NCI-H1092 treated with DMSO at 0.1 percent for 48 hours (cell line): ENCODE measurements at regions not wholly inside any gene's neighbourhood (a gene's known extent, or its start where the extent isn't known, plus 50 kb on each side); places are given as distances from the start of the nearest gene placed in this dataset.
"Not testable (repeated sequence)": the region's sequence is repeated elsewhere in the genome, so short reads cannot be mapped to it uniquely, and the experiment has no call there.

Experiments used
- DNase-seq: peaks from one replicate; lab custom pipeline; 2025; lab: John Stamatoyannopoulos, UW

- no peak for DNase-seq
Observed at GRCh38 chr2:39996653-39997080, 217.6 kb upstream of the THUMPD2 start.

GRCh38 chr2:39995005-39995737 is 216.1 kb upstream of the THUMPD2 start:
- no peak for DNase-seq

- no peak for DNase-seq
Observed at GRCh38 chr2:39994151-39994550, 215.1 kb upstream of the THUMPD2 start.

GRCh38 chr2:39991298-39991697 is 212.2 kb upstream of the THUMPD2 start:
- DNase-seq = no peak

GRCh38 chr2:39990335-39990900 is 211.4 kb upstream of the THUMPD2 start:
- no peak for DNase-seq

- no peak for DNase-seq
Observed at GRCh38 chr2:39989888-39990287, 210.8 kb upstream of the THUMPD2 start.

- peak; percentile 89 for DNase-seq
Observed at GRCh38 chr2:39981883-39982311, 202.8 kb upstream of the THUMPD2 start.

- no peak for DNase-seq
Observed at GRCh38 chr2:39975476-39976020, 196.5 kb upstream of the THUMPD2 start.

- no peak for DNase-seq
Observed at GRCh38 chr2:39968037-39968436, 189.0 kb upstream of the THUMPD2 start.

- DNase-seq = not testable (repeated sequence)
Observed at GRCh38 chr2:39960681-39961080, 181.6 kb upstream of the THUMPD2 start.

GRCh38 chr2:39954346-39954745 is 175.3 kb upstream of the THUMPD2 start:
- DNase-seq = no peak

GRCh38 chr2:39949131-39949530 is 170.1 kb upstream of the THUMPD2 start:
- DNase-seq = no peak

GRCh38 chr2:39948016-39948719 is 169.1 kb upstream of the THUMPD2 start:
- no peak for DNase-seq

GRCh38 chr2:39947294-39948015 is 168.4 kb upstream of the THUMPD2 start:
- DNase-seq = no peak

GRCh38 chr2:39942950-39943349 is 163.9 kb upstream of the THUMPD2 start:
- DNase-seq = no peak

GRCh38 chr2:39938035-39938835 is 159.2 kb upstream of the THUMPD2 start:
- no peak for DNase-seq

- DNase-seq = no peak
Observed at GRCh38 chr2:39937621-39938020, 158.6 kb upstream of the THUMPD2 start.

- no peak for DNase-seq
Observed at GRCh38 chr2:39934851-39935250, 155.8 kb upstream of the THUMPD2 start.

- DNase-seq = no peak
Observed at GRCh38 chr2:39933196-39933595, 154.1 kb upstream of the THUMPD2 start.

- no peak for DNase-seq
Observed at GRCh38 chr2:39932198-39932597, 153.1 kb upstream of the THUMPD2 start.

GRCh38 chr2:39930175-39930917 is 151.3 kb upstream of the THUMPD2 start:
- DNase-seq = no peak
